ENCODE measurements at regions not wholly inside any gene's neighbourhood (a gene's known extent, or its start where the extent isn't known, plus 50 kb on each side); places are given as distances from the start of the nearest gene placed in this dataset.
"Not testable (repeated sequence)": the region's sequence is repeated elsewhere in the genome, so short reads cannot be mapped to it uniquely, and the experiment has no call there.

DNA sequence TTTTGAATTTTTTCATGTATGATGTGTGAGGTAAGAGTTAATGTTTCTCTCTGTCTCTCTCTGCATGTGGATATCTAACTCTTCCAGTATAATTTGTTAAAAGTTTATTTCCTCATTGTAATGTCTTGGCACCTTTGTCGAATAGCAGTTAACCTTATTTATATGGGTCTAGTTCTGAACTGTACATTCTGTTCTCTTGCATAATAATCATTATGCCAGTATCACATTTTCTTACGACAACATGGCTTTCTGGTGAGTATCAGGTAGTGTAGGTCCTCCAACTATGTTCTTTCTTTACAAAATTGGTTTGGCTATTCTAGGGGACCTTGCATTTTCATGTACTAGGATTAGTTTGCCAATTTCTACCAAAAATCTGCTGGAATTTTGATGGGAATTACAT lies 337.0 kb upstream of the FZD8 start:
- TF ChIP-seq, protein P1, sequence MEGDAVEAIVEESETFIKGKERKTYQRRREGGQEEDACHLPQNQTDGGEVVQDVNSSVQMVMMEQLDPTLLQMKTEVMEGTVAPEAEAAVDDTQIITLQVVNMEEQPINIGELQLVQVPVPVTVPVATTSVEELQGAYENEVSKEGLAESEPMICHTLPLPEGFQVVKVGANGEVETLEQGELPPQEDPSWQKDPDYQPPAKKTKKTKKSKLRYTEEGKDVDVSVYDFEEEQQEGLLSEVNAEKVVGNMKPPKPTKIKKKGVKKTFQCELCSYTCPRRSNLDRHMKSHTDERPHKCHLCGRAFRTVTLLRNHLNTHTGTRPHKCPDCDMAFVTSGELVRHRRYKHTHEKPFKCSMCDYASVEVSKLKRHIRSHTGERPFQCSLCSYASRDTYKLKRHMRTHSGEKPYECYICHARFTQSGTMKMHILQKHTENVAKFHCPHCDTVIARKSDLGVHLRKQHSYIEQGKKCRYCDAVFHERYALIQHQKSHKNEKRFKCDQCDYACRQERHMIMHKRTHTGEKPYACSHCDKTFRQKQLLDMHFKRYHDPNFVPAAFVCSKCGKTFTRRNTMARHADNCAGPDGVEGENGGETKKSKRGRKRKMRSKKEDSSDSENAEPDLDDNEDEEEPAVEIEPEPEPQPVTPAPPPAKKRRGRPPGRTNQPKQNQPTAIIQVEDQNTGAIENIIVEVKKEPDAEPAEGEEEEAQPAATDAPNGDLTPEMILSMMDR (IDR thresholded peaks at IDR 0.05; ENCODE audit: low read depth, low read length, missing control alignments) = no peak
- DNase-seq (ENCODE audit: low read depth) = no peak
- no peak overlapping the region for H3K4me3 ChIP-seq (ENCODE audit: low read depth, low read length)
- in situ Hi-C loops (cut with HindIII; ENCODE audit: low sequenced_read_pairs) = no loop called here

DNA sequence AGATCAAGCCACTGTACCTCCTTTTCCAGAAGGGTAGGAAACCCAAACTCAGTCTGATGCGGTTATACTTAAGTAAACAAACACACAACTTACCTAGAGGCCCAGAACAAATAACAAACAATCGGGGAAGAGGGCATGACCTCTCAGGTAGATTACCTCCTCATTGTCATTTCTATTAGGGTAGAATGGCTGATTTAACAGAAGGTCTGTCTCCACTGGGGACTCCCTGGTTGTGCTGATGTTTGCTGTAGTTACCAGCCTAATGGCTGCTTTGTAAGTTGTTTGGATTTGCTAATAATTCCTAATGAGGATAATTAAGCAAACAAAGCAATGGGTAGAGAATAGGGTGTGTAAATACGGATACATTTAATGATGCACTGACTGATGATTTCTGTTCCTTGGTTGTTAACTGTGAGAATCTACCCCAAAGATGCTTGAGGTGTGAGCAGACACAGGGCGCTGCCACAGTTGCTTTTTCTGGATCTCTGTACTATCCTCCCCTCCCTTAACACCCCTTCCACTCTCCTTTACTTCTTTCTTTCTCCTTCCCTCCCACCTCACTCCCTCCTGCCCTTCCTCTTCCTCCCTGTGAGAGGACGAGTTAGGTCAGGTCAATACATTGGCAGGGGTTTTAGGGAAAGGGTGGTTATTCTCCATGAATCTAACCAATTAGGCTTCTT lies 332.0 kb upstream of the FZD8 start:
- DNase-seq (ENCODE audit: low read depth); in situ Hi-C loops (cut with HindIII; ENCODE audit: low sequenced_read_pairs); H3K4me3 ChIP-seq (ENCODE audit: low read depth, low read length): not testable (repeated sequence)

GRCh38 chr10:35972275-35972674 lies 330.2 kb upstream of the FZD8 start:
- in situ Hi-C loops (cut with HindIII; ENCODE audit: low sequenced_read_pairs) = no loop called here
- H3K4me3 ChIP-seq (ENCODE audit: low read depth, low read length) = no peak overlapping the region
- TF ChIP-seq, protein P1 (IDR thresholded peaks at IDR 0.05; ENCODE audit: low read depth, low read length, missing control alignments) = no peak
- DNase-seq (ENCODE audit: low read depth) = no peak

- TF ChIP-seq, protein P1 (IDR thresholded peaks at IDR 0.05; ENCODE audit: low read depth, low read length, missing control alignments) = no peak
- DNase-seq (ENCODE audit: low read depth) = no peak
- H3K4me3 ChIP-seq (ENCODE audit: low read depth, low read length) = no peak overlapping the region
- in situ Hi-C loops (cut with HindIII; ENCODE audit: low sequenced_read_pairs) = no loop called here
Observed at GRCh38 chr10:35971397-35971796, 329.3 kb upstream of the FZD8 start.

DNA sequence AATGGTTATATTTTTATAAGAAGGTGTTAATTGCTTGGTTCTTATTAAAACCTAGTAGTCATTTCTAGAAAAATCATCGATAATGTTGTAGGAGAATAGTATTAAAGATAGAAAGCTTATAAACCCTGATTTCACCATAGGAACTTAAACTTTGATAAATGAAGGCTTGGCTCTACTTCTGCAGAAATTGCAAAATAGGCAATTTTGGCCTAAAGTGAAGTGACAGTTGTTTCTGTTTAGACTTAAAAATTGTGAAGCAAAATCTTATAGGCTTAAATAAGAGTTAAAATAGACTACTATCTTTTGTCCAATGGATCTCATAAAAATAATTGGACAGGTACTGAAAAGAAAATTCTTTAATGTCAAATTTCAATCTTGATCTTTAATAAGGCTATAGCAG lies 321.6 kb upstream of the FZD8 start:
- TF ChIP-seq, protein P1 (IDR thresholded peaks at IDR 0.05; ENCODE audit: low read depth, low read length, missing control alignments) = no peak
- in situ Hi-C loops (cut with HindIII; ENCODE audit: low sequenced_read_pairs) = loop anchor here (10.0 kb wide), 1 partner anchor 1451 kb away; no protein-coding TSS in a partner anchor
- no peak overlapping the region for H3K4me3 ChIP-seq (ENCODE audit: low read depth, low read length)
- DNase-seq (ENCODE audit: low read depth) = no peak

DNA sequence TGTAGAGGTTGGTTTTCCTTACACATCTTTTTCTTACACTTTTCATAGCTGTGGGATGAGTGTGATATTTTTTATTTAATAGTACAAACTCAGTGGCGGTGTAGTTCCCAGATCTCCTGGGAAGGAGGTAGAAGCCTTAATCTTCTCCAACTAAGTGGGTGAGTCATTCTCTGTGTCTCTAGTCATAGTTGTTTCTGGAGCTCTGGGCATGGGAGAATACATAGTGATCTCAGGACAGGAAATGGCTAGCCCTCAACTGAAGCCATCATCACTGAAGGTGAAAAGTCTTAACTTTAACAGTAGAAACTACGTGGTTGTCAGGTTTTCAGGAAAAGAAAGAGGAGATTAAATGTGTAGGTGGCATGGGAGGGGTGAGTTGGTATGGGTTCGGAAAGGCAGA lies 319.4 kb upstream of the FZD8 start:
- no peak for DNase-seq (ENCODE audit: low read depth)
- no peak overlapping the region for H3K4me3 ChIP-seq (ENCODE audit: low read depth, low read length)
- in situ Hi-C loops (cut with HindIII; ENCODE audit: low sequenced_read_pairs) = loop anchor here (10.0 kb wide), 1 partner anchor 1453 kb away; no protein-coding TSS in a partner anchor
- TF ChIP-seq, protein P1 (IDR thresholded peaks at IDR 0.05; ENCODE audit: low read depth, low read length, missing control alignments) = no peak

- no peak overlapping the region for H3K4me3 ChIP-seq (ENCODE audit: low read depth, low read length)
- TF ChIP-seq, protein P1 (IDR thresholded peaks at IDR 0.05; ENCODE audit: low read depth, low read length, missing control alignments) = no peak
- no peak for DNase-seq (ENCODE audit: low read depth)
- in situ Hi-C loops (cut with HindIII; ENCODE audit: low sequenced_read_pairs) = no loop called here
Observed at GRCh38 chr10:35959252-35959651, 317.2 kb upstream of the FZD8 start.

DNA sequence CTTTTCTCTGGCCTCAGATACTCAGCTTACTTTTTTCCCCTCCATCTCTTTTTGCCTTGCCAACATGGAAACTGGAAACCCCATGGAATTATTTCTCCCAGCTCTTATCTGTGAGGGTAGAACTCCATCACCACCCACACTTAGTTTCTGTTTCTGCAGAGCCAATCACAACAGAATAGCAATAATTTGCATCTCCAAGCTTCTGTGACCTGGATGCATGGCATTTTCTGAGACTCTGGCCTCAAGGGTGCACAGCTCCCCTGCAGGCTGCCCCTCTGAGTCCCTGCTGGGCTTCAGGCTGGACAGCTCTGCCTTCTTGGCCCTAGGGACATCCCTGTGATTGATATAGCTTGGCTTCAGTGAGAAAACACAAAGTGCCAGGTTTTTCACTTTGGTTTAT lies 316.5 kb upstream of the FZD8 start:
- H3K4me3 ChIP-seq (ENCODE audit: low read depth, low read length); DNase-seq (ENCODE audit: low read depth); in situ Hi-C loops (cut with HindIII; ENCODE audit: low sequenced_read_pairs): not testable (repeated sequence)

Data from astrocyte of the cerebellum (primary cell).